ENCODE measurements at regions not wholly inside any gene's neighbourhood (a gene's known extent, or its start where the extent isn't known, plus 50 kb on each side); places are given as distances from the start of the nearest gene placed in this dataset.

DNA sequence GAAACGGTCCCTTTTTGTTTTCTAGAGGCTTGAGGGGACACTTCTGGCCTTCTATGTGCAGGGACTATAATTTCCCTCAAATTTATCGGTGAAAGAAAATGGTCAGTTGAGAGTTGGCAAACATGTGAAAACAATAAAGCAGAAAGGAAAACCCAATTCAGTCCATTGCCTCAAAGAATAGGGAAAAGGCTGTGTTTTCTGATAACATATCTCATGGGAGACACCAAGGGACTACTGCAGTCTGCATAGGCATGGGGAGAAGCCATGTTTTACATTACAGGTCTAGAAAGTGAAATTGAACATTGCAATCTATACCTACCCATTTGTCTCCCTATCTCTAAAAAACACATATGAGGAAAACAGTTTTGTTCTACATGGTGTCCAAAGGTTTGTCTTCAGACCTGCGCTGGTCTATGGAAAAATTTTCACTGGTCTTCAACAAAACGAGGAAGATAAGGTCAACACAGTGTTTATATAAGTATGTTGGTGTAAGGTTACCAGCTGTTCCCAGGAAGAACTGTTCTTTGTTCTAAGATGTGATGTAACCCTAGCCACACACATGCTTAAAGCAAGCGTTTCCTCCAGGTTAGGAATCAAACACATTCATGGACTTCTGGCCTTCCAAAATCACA is 179.7 kb downstream of the MREG start (continued):
- TF ChIP-seq ZBTB43 (CRISPR knock-in tag; IDR thresholded peaks at IDR 0.05): no peak
- TF ChIP-seq GABPB1 (CRISPR knock-in tag; IDR thresholded peaks at IDR 0.05): no peak
- TF ChIP-seq EP300 (IDR thresholded peaks at IDR 0.05; ENCODE audit: low read length): peak; percentile 24
- TF ChIP-seq, protein P1, sequence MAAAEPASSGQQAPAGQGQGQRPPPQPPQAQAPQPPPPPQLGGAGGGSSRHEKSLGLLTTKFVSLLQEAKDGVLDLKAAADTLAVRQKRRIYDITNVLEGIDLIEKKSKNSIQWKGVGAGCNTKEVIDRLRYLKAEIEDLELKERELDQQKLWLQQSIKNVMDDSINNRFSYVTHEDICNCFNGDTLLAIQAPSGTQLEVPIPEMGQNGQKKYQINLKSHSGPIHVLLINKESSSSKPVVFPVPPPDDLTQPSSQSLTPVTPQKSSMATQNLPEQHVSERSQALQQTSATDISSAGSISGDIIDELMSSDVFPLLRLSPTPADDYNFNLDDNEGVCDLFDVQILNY (CRISPR knock-in tag; IDR thresholded peaks at IDR 0.05): no peak
- TF ChIP-seq ADNP (tag; IDR thresholded peaks at IDR 0.05): no peak
- TF ChIP-seq GATAD2A (IDR thresholded peaks at IDR 0.05): no peak
- no peak for TF ChIP-seq RBM22 (IDR thresholded peaks at IDR 0.05; ENCODE audit: low read depth, low read length, poor library complexity, severe bottlenecking)
- TF ChIP-seq CBX5 (IDR thresholded peaks at IDR 0.05; ENCODE audit: borderline replicate concordance, low read depth): no peak
- TF ChIP-seq ZNF780A (CRISPR knock-in tag; IDR thresholded peaks at IDR 0.05): no peak
- TF ChIP-seq, protein P2, sequence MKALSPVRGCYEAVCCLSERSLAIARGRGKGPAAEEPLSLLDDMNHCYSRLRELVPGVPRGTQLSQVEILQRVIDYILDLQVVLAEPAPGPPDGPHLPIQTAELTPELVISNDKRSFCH (CRISPR knock-in tag; IDR thresholded peaks at IDR 0.05): no peak
- TF ChIP-seq, protein P2 (tag; IDR thresholded peaks at IDR 0.05): peak; percentile 79
- TF ChIP-seq ZNF507 (tag; conservative IDR thresholded peaks at IDR 0.05): no peak
- no peak for TF ChIP-seq ZNF124 (CRISPR knock-in tag; IDR thresholded peaks at IDR 0.05)
- TF ChIP-seq CREB3 (tag; conservative IDR thresholded peaks at IDR 0.05; ENCODE audit: low read depth): peak; percentile 89
- TF ChIP-seq GABPB2 (CRISPR knock-in tag; conservative IDR thresholded peaks at IDR 0.05): no peak
- TF ChIP-seq YY1 (IDR thresholded peaks at IDR 0.05; ENCODE audit: borderline replicate concordance in 1 of 3, control insufficient read depth in 1 of 3, extremely low read depth in 1 of 3, insufficient read depth in 3 of 3, insufficient read length in 1 of 3, insufficient replicate concordance in 2 of 3, low read depth in 1 of 3, low read length in 2 of 3): peak in 1 of 3 experiments; percentile 53
- TF ChIP-seq, protein P3, sequence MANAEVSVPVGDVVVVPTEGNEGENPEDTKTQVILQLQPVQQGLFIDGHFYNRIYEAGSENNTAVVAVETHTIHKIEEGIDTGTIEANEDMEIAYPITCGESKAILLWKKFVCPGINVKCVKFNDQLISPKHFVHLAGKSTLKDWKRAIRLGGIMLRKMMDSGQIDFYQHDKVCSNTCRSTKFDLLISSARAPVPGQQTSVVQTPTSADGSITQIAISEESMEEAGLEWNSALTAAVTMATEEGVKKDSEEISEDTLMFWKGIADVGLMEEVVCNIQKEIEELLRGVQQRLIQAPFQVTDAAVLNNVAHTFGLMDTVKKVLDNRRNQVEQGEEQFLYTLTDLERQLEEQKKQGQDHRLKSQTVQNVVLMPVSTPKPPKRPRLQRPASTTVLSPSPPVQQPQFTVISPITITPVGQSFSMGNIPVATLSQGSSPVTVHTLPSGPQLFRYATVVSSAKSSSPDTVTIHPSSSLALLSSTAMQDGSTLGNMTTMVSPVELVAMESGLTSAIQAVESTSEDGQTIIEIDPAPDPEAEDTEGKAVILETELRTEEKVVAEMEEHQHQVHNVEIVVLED (CRISPR knock-in tag; IDR thresholded peaks at IDR 0.05): no peak
- no peak for TF ChIP-seq CGGBP1 (CRISPR knock-in tag; IDR thresholded peaks at IDR 0.05)
- no peak for TF ChIP-seq ATF1 (CRISPR knock-in tag; IDR thresholded peaks at IDR 0.05)
- no peak for TF ChIP-seq ATF1 (tag; IDR thresholded peaks at IDR 0.05)
- peak; percentile 68 for TF ChIP-seq CXXC5 (CRISPR knock-in tag; IDR thresholded peaks at IDR 0.05)
- TF ChIP-seq POLR2B (IDR thresholded peaks at IDR 0.05; ENCODE audit: low read depth, partially characterized antibody): no peak
- TF ChIP-seq CEBPB (tag; IDR thresholded peaks at IDR 0.05): peak; percentile 57
- TF ChIP-seq DACH1 (IDR thresholded peaks at IDR 0.05; ENCODE audit: partially characterized antibody): peak; percentile 66
